ENCODE measurements at regions not wholly inside any gene's neighbourhood (a gene's known extent, or its start where the extent isn't known, plus 50 kb on each side); places are given as distances from the start of the nearest gene placed in this dataset.

DNA sequence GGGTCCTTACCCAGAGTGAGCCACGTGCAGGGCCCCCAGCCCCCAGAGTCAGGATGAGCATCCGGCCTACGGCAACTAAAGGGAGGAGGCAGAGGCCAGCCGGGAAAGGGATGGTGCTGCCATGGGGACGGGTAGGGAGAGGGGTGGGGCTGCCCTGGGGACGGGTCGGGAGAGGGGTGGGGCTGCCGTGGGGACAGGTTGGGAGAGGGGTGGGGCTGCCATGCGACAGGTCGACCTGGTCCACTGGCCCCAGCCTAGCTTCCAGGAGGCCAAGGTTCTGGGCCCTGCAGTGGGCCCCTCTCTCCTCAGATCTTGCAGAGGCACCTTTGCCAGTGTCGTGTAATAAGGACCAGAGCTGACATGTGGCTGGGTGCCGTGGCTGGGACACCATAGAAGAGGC is 187.7 kb downstream of the BRD1 start:
- TF ChIP-seq, protein P1, sequence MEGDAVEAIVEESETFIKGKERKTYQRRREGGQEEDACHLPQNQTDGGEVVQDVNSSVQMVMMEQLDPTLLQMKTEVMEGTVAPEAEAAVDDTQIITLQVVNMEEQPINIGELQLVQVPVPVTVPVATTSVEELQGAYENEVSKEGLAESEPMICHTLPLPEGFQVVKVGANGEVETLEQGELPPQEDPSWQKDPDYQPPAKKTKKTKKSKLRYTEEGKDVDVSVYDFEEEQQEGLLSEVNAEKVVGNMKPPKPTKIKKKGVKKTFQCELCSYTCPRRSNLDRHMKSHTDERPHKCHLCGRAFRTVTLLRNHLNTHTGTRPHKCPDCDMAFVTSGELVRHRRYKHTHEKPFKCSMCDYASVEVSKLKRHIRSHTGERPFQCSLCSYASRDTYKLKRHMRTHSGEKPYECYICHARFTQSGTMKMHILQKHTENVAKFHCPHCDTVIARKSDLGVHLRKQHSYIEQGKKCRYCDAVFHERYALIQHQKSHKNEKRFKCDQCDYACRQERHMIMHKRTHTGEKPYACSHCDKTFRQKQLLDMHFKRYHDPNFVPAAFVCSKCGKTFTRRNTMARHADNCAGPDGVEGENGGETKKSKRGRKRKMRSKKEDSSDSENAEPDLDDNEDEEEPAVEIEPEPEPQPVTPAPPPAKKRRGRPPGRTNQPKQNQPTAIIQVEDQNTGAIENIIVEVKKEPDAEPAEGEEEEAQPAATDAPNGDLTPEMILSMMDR (IDR thresholded peaks at IDR 0.05; ENCODE audit: insufficient read depth, low read length, poor library complexity, severe bottlenecking): no peak
- TF ChIP-seq EZH2phosphoT487 (conservative IDR thresholded peaks at IDR 0.05; ENCODE audit: low read length): no peak
